ENCODE measurements at regions not wholly inside any gene's neighbourhood (a gene's known extent, or its start where the extent isn't known, plus 50 kb on each side); places are given as distances from the start of the nearest gene placed in this dataset.

DNA sequence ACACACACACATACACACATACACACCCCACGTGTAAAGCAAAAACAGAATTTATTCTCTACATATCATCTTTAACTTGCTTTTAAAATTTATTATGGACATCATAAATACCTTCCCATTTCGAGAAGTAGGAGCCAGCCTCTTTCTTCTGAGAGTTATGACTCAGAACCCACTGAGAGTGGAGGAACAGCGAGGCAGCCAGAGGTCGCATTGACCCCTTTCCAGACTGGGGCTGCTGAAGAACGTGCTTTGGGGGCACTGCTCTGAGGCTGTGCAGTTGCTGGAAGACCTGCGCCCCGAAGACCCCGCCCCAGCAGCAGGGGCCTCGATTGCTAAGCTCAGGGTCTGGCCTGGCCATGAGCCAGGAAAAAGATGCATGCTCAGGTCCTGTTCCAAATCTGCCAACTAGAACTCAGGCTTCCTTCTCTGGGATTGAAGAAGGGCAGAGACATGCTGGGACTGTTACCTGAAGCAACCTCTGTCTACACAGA is 133.8 kb upstream of the TWIST2 start:
- Histone ChIP-seq H3K36me3 (ENCODE audit: control insufficient read depth, insufficient read depth, low read length) (no peaks in the 10 kb centered on the region), H4K20me1 (ENCODE audit: control insufficient read depth, extremely low read depth, insufficient read depth, low read length) (no peaks in the 10 kb centered on the region), H3K27ac (ENCODE audit: insufficient read depth, low read length) (no peak overlapping the region), H3K4me2 (ENCODE audit: extremely low read depth, insufficient read depth, low read length) (no peak overlapping the region), H3K4me1 (ENCODE audit: control insufficient read depth, extremely low read depth, insufficient read depth, low read length) (no peaks in the 10 kb centered on the region), H3K79me2 (ENCODE audit: control insufficient read depth, insufficient read depth, low read length) (no peaks in the 10 kb centered on the region), H3K9ac (ENCODE audit: insufficient read depth, low read length) (no peak overlapping the region), H3K4me3 (replicated peaks in 1 of 4; ENCODE audit: control extremely low read depth in 1 of 4, insufficient read depth in 1 of 4, low read depth in 3 of 4, low read length in 4 of 4) (no peak overlapping the region), H3K9me3 (ENCODE audit: control insufficient read depth, insufficient read depth, low read depth, low read length) (no peaks in the 10 kb centered on the region), H2AFZ (ENCODE audit: low read length) (no peak overlapping the region), H3K27me3 (ENCODE audit: control insufficient read depth, insufficient read depth, low read length) (no peaks in the 10 kb centered on the region)
- TF ChIP-seq, protein P1, sequence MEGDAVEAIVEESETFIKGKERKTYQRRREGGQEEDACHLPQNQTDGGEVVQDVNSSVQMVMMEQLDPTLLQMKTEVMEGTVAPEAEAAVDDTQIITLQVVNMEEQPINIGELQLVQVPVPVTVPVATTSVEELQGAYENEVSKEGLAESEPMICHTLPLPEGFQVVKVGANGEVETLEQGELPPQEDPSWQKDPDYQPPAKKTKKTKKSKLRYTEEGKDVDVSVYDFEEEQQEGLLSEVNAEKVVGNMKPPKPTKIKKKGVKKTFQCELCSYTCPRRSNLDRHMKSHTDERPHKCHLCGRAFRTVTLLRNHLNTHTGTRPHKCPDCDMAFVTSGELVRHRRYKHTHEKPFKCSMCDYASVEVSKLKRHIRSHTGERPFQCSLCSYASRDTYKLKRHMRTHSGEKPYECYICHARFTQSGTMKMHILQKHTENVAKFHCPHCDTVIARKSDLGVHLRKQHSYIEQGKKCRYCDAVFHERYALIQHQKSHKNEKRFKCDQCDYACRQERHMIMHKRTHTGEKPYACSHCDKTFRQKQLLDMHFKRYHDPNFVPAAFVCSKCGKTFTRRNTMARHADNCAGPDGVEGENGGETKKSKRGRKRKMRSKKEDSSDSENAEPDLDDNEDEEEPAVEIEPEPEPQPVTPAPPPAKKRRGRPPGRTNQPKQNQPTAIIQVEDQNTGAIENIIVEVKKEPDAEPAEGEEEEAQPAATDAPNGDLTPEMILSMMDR (conservative IDR thresholded peaks at IDR 0.05 in 1 of 2, IDR thresholded peaks at IDR 0.05 in 1 of 2; ENCODE audit: low read depth in 1 of 2, low read length in 2 of 2), result no peak
- TF ChIP-seq EZH2 (IDR thresholded peaks at IDR 0.05; ENCODE audit: low read length, missing control alignments), result no peak
- DNase-seq (ENCODE audit: low read depth in 2 of 2), result peak in 1 of 2 donors; percentile 29

DNA sequence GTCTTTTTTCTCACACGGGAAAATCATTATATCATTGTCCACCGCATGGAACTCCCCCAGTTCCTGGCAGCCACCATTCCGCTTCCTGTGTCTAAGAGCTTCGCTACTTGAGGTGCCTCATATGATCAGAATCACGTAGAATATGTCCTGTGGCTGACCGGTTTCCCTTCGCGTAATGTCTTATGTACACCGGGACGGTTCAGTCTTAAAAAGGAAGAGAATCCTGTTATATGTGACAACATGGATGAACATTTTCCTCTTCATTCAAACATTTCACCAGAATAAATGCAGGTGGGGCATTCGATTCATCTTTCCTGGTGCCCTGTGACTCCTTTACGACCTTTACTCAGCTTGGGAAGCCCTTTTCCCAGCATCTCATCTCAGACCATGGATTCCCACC is 131.7 kb upstream of the TWIST2 start:
- H3K27ac ChIP-seq (ENCODE audit: insufficient read depth, low read length), result no peak overlapping the region

DNA sequence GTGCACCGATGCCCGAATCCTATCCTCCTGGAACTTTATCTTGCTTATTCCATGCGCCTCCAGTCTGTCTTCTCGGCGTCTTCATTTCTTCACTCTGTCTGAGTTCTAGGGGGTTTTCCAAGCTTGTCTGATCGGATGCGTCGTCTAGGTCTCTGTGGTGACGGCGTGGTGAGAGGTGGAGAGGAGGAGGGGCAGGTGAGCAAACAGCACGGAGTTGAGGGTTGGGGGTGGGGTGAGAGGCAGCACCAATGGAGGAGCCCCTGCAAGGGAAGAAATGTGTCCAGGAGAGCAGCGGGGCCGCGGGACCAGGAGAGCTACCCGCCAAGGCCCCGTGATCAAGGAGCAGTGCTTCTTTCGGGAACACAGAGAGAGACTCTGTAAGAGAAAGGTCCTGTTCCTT is 131.3 kb upstream of the TWIST2 start:
- DNase-seq (ENCODE audit: low read depth in 2 of 2), result no peak
- Histone ChIP-seq H3K4me3 (replicated peaks in 1 of 4; ENCODE audit: control extremely low read depth in 1 of 4, insufficient read depth in 1 of 4, low read depth in 3 of 4, low read length in 4 of 4) (no peak overlapping the region), H4K20me1 (ENCODE audit: control insufficient read depth, extremely low read depth, insufficient read depth, low read length) (no peaks in the 10 kb centered on the region), H2AFZ (ENCODE audit: low read length) (no peak overlapping the region), H3K36me3 (ENCODE audit: control insufficient read depth, insufficient read depth, low read length) (no peaks in the 10 kb centered on the region), H3K27me3 (ENCODE audit: control insufficient read depth, insufficient read depth, low read length) (no peaks in the 10 kb centered on the region), H3K9ac (ENCODE audit: insufficient read depth, low read length) (no peak overlapping the region), H3K4me1 (ENCODE audit: control insufficient read depth, extremely low read depth, insufficient read depth, low read length) (no peaks in the 10 kb centered on the region), H3K9me3 (ENCODE audit: control insufficient read depth, insufficient read depth, low read depth, low read length) (no peaks in the 10 kb centered on the region), H3K4me2 (ENCODE audit: extremely low read depth, insufficient read depth, low read length) (no peak overlapping the region), H3K79me2 (ENCODE audit: control insufficient read depth, insufficient read depth, low read length) (no peaks in the 10 kb centered on the region), H3K27ac (ENCODE audit: insufficient read depth, low read length) (no peak overlapping the region)
- no peak for TF ChIP-seq EZH2 (IDR thresholded peaks at IDR 0.05; ENCODE audit: low read length, missing control alignments)
- TF ChIP-seq, protein P1 (conservative IDR thresholded peaks at IDR 0.05 in 1 of 2, IDR thresholded peaks at IDR 0.05 in 1 of 2; ENCODE audit: low read depth in 1 of 2, low read length in 2 of 2), result no peak

More for the DNA sequence above, 131.7 kb upstream of the TWIST2 start:
- Histone ChIP-seq H3K27me3 (ENCODE audit: control insufficient read depth, insufficient read depth, low read length) (no peaks in the 10 kb centered on the region), H2AFZ (ENCODE audit: low read length) (no peak overlapping the region), H4K20me1 (ENCODE audit: control insufficient read depth, extremely low read depth, insufficient read depth, low read length) (no peaks in the 10 kb centered on the region), H3K9ac (ENCODE audit: insufficient read depth, low read length) (no peak overlapping the region), H3K4me3 (replicated peaks in 1 of 4; ENCODE audit: control extremely low read depth in 1 of 4, insufficient read depth in 1 of 4, low read depth in 3 of 4, low read length in 4 of 4) (no peak overlapping the region), H3K36me3 (ENCODE audit: control insufficient read depth, insufficient read depth, low read length) (no peaks in the 10 kb centered on the region), H3K4me2 (ENCODE audit: extremely low read depth, insufficient read depth, low read length) (no peak overlapping the region), H3K9me3 (ENCODE audit: control insufficient read depth, insufficient read depth, low read depth, low read length) (no peaks in the 10 kb centered on the region), H3K4me1 (ENCODE audit: control insufficient read depth, extremely low read depth, insufficient read depth, low read length) (no peaks in the 10 kb centered on the region), H3K79me2 (ENCODE audit: control insufficient read depth, insufficient read depth, low read length) (no peaks in the 10 kb centered on the region)
- TF ChIP-seq EZH2 (IDR thresholded peaks at IDR 0.05; ENCODE audit: low read length, missing control alignments), result no peak
- TF ChIP-seq, protein P1 (conservative IDR thresholded peaks at IDR 0.05 in 1 of 2, IDR thresholded peaks at IDR 0.05 in 1 of 2; ENCODE audit: low read depth in 1 of 2, low read length in 2 of 2), result no peak
- DNase-seq (ENCODE audit: low read depth in 2 of 2), result no peak

Data from fibroblast of lung (primary cell).